ENCODE measurements at regions not wholly inside any gene's neighbourhood (a gene's known extent, or its start where the extent isn't known, plus 50 kb on each side); places are given as distances from the start of the nearest gene placed in this dataset.

- TF ChIP-seq POLR2A (IDR thresholded peaks at IDR 0.05; ENCODE audit: low read depth, low read length) (no peak), POLR2AphosphoS5 (IDR thresholded peaks at IDR 0.05; ENCODE audit: low read depth, low read length) (no peak), TAF1 (IDR thresholded peaks at IDR 0.05; ENCODE audit: borderline replicate concordance, low read depth, low read length) (no peak)
Measured at GRCh38 chr13:70732611-70733010, 624.4 kb upstream of the KLHL1 start.
